HG03571 (cell line): ENCODE measurements at regions not wholly inside any gene's neighbourhood (a gene's known extent, or its start where the extent isn't known, plus 50 kb on each side); places are given as distances from the start of the nearest gene placed in this dataset.

Experiments used
- ATAC-seq: cut with Tn5 transposase; IDR thresholded peaks from one replicate; pipeline ENCODE4 v1.9.1; 2021; ENCODE audit not compliant: unreplicated experiment

DNA sequence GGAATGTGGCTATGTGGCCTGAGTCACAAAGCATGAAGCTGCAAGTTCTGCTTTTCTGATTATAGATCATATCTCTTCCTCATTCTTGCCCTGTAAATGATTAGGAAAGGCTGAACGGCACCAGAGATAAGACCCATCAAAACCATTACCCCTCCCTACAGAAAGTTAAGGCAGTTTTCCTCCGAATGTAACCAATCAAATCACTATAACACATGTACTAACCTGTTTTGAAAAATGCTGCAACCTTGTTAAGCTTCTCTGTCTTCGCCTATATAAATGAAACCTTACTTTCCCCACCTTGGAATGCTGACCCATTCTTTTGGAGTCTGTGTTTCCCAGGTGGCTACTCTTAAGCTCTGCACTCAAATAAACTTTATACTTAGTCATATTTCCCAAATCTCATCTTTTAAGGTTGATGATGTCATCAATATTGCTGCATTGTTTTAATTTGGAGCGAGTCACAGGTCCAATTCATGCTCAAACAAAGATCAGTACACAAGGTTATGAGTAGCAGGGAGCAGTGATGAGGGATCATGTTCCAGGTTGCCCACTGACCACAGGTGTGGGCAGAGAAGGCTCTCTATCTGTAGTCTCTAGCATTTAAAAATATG, 662.3 kb downstream of the IRS1 start:
- peak; percentile 78 for ATAC-seq

- peak; percentile 76 for ATAC-seq
Observed at GRCh38 chr2:226136739-226137138, 662.9 kb downstream of the IRS1 start.

DNA sequence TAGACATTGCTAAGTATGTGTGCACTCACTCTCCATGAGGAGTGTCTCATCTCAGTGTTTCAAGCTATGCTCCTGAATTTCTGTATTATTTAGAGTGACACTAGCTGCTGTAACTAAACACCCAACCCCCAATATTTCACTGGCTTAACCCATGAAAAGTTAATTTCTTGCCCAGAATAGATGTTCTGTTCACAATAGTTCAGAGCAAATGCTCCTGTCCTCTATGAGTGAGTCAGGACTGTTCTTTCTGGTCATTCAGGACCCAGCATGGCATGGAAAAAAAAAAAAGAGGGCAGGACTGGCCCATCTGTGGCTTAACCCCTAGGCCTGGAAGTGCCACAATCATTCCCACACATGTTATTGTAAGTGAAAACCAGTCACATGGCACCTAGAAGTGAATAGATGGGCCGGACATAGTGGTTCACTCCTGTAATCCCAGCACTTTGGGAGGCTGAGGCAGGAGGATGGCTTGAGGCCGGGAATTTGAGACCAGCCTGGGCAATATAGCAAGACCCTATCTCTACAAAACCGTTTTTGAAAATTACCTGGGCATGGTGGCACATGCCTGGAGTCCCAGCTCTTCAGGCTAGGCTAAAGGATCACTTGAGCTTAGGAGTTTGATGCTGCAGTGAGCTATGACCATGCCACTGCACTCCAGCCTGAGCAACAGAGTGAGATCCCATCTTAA, 663.6 kb downstream of the IRS1 start:
- no peak for ATAC-seq

GRCh38 chr2:226132323-226133215, 667.1 kb downstream of the IRS1 start:
- ATAC-seq, result no peak

GRCh38 chr2:226131299-226131784, 668.3 kb downstream of the IRS1 start:
- ATAC-seq, result no peak

DNA sequence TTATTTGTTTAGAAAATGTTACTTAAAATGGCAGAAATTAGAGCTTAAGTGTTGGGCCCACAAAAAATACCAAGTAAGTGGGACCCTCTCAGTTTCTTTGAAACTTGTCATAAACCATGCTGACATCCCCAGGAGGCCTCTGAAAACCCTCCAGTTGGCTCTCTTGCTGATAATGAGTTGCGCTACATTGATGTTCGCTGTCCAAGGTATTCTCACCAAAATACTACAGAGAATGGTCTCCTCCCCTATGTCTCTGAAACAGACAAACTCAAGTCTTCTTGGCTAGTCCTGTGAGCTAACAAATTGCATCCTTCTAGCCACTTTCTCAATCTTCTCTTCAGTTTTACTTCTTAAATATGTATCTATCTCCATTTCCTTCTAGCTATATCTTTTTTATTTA, 669.4 kb downstream of the IRS1 start:
- no peak for ATAC-seq

DNA sequence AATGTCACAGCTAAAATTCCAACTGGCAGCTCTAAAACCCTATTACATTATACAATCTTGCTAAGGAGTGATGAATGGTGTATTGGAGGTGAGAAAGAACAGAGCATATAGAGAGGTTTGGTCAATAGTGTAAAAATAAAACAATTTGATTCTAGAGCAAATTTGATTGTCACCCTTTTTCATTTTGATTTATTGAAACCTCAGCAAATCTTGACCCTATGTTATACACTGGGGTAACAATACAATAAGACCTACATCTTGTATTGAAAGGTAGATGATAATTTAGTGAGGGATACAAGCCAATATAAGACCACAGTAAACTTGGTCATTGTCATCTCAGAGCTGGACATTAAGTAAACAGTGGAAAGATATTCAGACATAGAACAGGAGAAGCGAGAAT, 671.9 kb downstream of the IRS1 start:
- ATAC-seq, result no peak

DNA sequence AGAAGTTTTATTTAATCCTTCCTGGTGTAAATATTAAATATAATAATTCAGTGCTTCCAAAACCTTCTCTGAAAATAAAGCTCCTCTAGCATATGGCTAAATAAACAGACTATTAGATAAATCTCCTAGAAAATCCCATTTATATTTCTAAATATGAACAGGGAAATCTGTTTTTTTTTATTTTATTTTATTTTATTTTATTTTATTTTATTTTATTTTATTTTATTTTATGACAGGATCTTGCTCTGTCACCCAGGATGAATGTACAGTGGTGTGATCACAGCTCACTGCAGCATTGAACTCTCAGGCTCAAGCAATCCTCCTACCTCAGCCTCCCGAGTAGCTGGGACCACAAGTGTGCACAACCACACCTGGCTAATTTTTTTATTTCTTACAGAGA, 673.5 kb downstream of the IRS1 start:
- ATAC-seq, result no peak

- ATAC-seq, result no peak
Observed at GRCh38 chr2:226125176-226125883, 674.3 kb downstream of the IRS1 start.

DNA sequence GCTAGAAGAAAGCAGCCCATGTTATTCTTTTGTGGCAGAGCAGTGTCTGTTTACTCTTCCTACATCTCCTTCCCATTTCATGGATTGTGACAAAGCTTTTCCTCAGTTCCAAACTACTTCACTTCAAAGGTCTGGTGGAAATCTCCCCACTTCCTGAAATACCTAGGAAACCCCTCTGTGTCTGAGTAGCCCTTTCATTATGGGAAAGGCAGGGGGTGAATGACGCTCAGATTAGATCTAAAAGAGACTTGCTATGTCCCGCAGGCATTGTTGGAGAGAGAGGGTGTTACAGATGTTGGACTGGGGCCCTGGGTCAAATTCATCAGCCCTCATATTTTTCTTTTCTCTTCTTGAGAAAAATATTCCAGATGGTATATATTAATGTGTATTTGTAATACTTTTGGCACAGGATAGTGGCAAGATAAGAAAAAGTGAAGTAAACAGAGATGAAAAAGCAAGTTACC, 675.0 kb downstream of the IRS1 start:
- ATAC-seq, result no peak

GRCh38 chr2:226123300-226123699, 676.3 kb downstream of the IRS1 start:
- no peak for ATAC-seq

- ATAC-seq, result no peak
Observed at GRCh38 chr2:226122041-226122440, 677.6 kb downstream of the IRS1 start.

- ATAC-seq, result no peak
Observed at GRCh38 chr2:226121046-226121738, 678.4 kb downstream of the IRS1 start.

- no peak for ATAC-seq
Observed at GRCh38 chr2:226118471-226119429, 680.9 kb downstream of the IRS1 start.

GRCh38 chr2:226117510-226118065, 682.0 kb downstream of the IRS1 start:
- ATAC-seq, result no peak

GRCh38 chr2:226116346-226116745, 683.3 kb downstream of the IRS1 start:
- no peak for ATAC-seq

- ATAC-seq, result no peak
Observed at GRCh38 chr2:226115832-226116200, 683.8 kb downstream of the IRS1 start.

GRCh38 chr2:226115102-226115831, 684.4 kb downstream of the IRS1 start:
- ATAC-seq, result no peak
